ENCODE measurements at regions not wholly inside any gene's neighbourhood (a gene's known extent, or its start where the extent isn't known, plus 50 kb on each side); places are given as distances from the start of the nearest gene placed in this dataset.

- in situ Hi-C loops (cut with MboI; ENCODE audit: low pct_unique_long_range_greater_than_20kb, low sequenced_read_pairs, unreplicated experiment): no loop called here
- DNase-seq (ENCODE audit: low spot score): no peak
- TF ChIP-seq CTCF (IDR thresholded peaks at IDR 0.05; ENCODE audit: extremely low read depth, insufficient read depth, missing control alignments): no peak
Observed at GRCh38 chr9:786405-786804, 55.1 kb upstream of the DMRT1 start.

GRCh38 chr9:788777-789176 is 52.7 kb upstream of the DMRT1 start:
- no peak for DNase-seq (ENCODE audit: low spot score)
- TF ChIP-seq CTCF (IDR thresholded peaks at IDR 0.05; ENCODE audit: extremely low read depth, insufficient read depth, missing control alignments): no peak
- in situ Hi-C loops (cut with MboI; ENCODE audit: low pct_unique_long_range_greater_than_20kb, low sequenced_read_pairs, unreplicated experiment): no loop called here
